ENCODE measurements at regions not wholly inside any gene's neighbourhood (a gene's known extent, or its start where the extent isn't known, plus 50 kb on each side); places are given as distances from the start of the nearest gene placed in this dataset.

GRCh38 chr5:2433086-2433485 lies 318.4 kb downstream of the IRX2 start:
- peak; percentile 5 for DNase-seq

DNA sequence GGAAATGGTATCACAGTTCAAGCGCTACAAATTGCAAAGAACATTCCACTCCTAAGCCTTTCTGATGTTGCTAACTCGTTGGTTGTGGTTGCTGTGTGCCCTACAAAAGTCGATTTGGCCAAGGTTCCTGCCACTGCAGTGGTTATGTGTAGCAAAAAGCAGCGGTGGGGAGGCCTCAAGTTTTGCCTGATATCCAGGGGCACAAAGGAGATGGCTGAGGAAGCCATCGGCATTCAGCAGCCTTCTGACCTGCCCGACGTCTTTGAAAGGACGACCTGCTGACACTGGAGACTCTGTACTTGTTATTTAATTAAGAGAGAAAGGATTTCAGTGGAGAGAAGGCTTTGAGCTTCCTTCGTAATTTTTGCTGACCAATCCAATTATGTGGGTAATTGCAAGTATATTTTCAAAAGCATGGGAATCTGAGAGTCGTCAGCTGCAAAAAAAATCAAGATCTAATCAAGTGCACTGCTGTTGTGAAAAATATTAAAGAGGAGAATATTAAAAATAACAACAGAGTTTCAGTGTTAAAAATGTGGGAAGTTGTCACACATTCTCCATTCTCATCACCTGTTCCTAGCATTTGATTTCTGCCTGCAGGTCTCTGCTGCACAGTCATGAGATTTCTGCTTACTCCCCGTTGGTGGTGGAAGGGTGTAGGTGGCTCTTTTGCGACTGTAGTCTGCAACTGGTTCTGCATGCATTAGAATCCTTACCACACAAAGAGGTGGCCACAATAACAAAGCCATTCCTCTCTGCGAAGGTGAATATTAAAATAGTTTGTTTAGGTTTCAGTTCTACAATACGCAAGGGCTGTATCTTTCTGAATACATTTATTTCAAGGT lies 319.2 kb downstream of the IRX2 start:
- no peak for DNase-seq

- DNase-seq: no peak
Observed at GRCh38 chr5:2430606-2431005, 320.9 kb downstream of the IRX2 start.

DNA sequence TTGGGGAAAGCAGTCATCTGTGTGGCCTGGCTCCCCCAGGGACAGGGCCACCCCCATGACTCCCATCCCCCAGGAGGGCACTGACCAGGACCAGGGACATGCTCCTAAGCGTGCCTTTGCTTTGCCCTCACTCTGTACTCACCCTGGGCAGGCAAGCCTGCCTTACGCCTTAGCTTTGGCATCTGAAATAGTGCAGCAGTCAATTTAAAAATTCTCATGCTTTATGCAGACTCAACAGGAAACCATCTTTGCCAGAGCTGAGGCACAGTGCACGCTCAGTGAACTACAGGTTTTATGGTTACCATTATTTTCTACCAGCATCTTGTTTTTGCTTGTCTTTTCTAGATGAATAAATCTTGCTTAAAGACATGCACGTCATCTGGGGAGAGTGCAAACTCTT lies 323.5 kb downstream of the IRX2 start:
- DNase-seq: no peak

DNA sequence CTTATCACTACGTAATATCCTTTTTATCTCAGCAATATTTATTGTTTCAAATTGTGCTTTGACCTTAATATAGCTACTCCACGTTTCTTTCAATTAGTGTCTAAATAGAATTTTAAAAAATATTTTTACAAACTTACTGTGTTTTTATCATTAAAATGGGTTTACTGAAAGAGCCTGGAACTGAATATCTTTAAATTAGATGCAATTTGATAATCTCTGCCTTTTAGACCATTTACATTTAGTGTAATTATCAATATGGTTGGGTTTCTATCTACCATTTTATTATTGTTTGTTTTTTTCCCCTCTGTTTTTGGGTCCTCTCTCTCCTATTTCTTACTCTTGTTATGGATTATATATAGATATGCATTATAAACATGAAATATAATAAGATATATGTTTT lies 327.8 kb downstream of the IRX2 start:
- no peak for DNase-seq

DNA sequence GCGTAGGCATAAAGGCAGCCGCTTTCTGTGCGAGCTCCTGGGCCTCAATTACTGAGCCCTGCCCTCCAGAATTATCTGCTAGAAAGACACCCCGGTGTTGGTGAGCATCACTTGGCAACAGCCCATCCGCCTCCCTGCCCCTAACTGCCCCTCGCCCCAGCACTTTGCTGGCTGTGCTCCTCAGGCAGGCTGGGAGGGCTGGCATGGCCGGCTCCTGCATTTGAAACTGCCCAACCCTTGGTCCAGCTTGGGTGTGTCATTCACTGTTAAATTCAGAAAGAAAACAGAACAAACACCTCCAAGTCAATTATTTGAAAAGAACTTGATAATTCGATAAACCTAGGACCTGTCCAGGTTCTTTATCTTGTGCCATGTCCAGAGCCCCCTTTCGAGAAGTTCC lies 334.2 kb downstream of the IRX2 start:
- DNase-seq: no peak

GRCh38 chr5:2415678-2416077 lies 335.8 kb downstream of the IRX2 start:
- no peak for DNase-seq

DNA sequence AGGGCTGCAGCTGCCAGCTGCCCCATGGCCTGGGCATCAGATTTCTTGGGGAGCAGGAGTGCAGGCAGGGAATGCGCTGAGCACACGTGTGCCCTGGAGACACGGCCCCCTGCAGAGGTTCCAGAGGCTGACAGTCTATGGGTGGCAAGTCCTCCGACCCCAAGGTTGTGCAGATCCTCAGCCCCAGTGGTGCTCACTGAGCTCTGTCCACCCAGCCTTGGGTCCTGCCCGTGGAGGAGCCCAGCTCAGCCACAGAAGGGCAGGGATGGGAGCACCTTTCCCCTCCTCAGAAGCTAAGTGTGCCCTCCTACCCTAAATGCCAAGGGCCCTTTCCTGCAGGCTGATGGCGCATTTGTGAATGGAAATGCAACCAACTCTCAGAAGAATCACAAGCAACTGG lies 341.0 kb downstream of the IRX2 start:
- DNase-seq: no peak

- no peak for DNase-seq
Observed at GRCh38 chr5:2403296-2403695, 348.2 kb downstream of the IRX2 start.

- no peak for DNase-seq
Observed at GRCh38 chr5:2399804-2400203, 351.7 kb downstream of the IRX2 start.

DNA sequence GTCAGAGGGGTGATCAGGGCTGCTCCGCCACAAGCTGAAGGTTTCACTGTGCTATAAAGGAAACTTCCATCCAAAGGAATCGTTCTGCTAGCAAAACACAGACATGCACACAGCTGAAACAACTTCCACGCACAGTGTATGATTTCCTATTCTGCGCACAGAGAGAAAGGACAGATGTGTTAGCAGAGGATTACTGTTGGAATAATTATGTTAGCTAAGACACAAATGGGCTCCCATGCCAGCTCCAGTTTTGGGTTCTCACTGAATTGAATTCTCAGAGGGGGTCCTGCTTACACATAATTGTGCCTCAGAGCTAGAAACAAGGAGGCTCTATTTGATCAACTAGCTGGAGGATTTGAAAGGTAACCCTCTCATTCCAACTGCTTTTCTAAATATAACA lies 352.4 kb downstream of the IRX2 start:
- no peak for DNase-seq

GRCh38 chr5:2393556-2393955 lies 357.9 kb downstream of the IRX2 start:
- DNase-seq: no peak

DNA sequence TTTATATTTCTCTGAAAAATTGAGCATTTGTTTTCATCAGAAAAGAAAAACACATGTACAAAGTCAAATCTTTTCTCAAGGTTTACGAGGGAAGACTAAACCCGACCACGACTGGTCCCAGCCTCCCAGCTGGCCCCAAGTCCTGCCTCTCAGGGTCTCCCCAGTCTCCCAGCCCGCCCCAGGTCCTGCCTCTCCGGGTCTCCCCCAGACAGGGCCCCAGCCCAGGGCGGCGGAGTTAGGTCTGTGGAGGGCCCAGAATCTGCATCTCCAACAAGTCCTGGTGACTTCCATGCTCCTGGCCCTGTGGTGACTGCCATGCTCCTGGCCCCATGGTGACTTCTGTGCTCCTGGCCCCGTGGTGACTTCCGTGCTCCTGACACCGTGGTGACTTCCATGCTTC lies 359.9 kb downstream of the IRX2 start:
- DNase-seq: no peak

DNA sequence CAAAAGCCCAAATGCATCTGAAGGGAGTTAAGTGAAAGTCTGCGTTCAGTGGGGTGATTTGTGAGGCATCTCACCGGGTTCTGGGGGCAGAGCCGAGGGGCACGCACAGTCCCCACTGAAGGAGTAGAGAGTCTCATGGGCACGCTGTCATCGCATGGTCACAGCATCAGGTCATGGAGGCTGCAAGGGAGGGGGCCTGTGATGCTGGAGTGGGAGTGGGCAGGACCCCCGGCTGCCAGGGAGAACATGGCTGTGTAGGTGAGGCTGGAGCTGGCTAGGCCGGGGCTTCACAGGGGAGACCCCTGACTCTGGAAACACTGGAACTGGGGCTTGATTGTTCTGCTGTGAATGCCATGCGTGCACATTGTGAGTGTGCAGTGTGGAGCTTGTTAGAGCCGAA lies 360.5 kb downstream of the IRX2 start:
- DNase-seq: no peak

GRCh38 chr5:2388571-2388970 lies 362.9 kb downstream of the IRX2 start:
- DNase-seq: no peak

- peak; percentile 32 for DNase-seq
Observed at GRCh38 chr5:2387634-2388325, 363.7 kb downstream of the IRX2 start.

DNA sequence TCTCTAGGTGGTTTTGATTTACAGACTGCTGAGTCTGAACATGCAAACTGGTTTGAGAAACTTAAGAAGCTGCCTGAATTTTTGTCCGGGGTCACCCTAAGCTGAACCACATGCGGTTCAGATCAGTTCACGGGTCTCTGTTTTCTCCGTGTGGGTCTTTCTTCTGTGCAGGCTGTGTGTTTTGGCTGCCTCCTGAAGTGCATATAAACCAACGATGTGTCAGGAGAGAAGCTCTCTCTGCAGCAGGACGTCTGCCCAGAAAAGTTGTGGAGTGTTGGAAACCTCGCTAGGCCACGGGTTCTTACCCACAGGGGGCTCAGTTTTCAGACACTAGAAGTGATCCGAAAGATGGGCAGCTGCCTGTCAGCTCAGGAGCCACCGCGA lies 364.2 kb downstream of the IRX2 start:
- DNase-seq: no peak

GRCh38 chr5:2385818-2386217 lies 365.7 kb downstream of the IRX2 start:
- no peak for DNase-seq

GRCh38 chr5:2383698-2384065 lies 367.8 kb downstream of the IRX2 start:
- DNase-seq: no peak

- peak; percentile 10 for DNase-seq
Observed at GRCh38 chr5:2382776-2383697, 368.4 kb downstream of the IRX2 start.

DNA sequence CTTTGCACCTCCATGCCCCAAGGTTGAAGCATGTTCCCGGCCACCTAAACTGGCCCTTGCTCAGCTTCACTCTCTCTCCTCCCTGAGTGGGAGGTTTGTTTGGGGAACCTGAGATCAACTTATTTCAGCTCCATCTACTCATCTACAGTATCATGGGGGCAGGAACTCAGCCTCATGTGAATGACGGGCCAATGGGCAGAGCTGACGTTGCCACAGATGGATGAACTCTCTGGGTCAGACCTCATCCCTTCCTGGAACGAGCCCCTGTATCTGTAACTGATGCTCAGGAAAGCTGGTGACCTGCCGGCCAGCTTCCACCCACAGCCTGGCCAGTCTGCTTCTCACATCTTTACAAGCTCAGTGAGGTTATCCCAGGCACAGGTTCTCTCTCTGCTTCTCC lies 369.6 kb downstream of the IRX2 start:
- DNase-seq: peak; percentile 3

GRCh38 chr5:2381070-2381469 lies 370.4 kb downstream of the IRX2 start:
- no peak for DNase-seq

- DNase-seq: no peak
Observed at GRCh38 chr5:2378976-2379375, 372.5 kb downstream of the IRX2 start.

Data from right kidney (tissue), 1 donor.